ENCODE measurements at regions not wholly inside any gene's neighbourhood (a gene's known extent, or its start where the extent isn't known, plus 50 kb on each side); places are given as distances from the start of the nearest gene placed in this dataset.
"Not testable (repeated sequence)": the region's sequence is repeated elsewhere in the genome, so short reads cannot be mapped to it uniquely, and the experiment has no call there.

- no peak for FAIRE-seq
These were observed 1619.4 kb upstream of the SEL1L start for GRCh38 chr14:83153081-83153480.

GRCh38 chr14:83162361-83162929, 1628.8 kb upstream of the SEL1L start:
- DNase-seq (ENCODE audit: insufficient read length, low spot score) (no peak), FAIRE-seq (no peak)
- no peak for TF ChIP-seq SPI1 (IDR thresholded peaks at IDR 0.05; ENCODE audit: low read depth, low read length)
- no peak for TF ChIP-seq TAF1 (IDR thresholded peaks at IDR 0.05; ENCODE audit: low read depth, low read length)
- TF ChIP-seq PAX5 (IDR thresholded peaks at IDR 0.05; ENCODE audit: insufficient read depth, low read length, severe bottlenecking) = no peak
- TF ChIP-seq POU2F2 (IDR thresholded peaks at IDR 0.05; ENCODE audit: low read depth, low read length) = no peak
- no peak for TF ChIP-seq POLR2A (IDR thresholded peaks at IDR 0.05; ENCODE audit: low read depth, low read length)
- no peak for TF ChIP-seq POLR2AphosphoS5 (IDR thresholded peaks at IDR 0.05; ENCODE audit: low read depth, low read length)

More at GRCh38 chr14:83153081-83153480, 1619.4 kb upstream of the SEL1L start:
- TF ChIP-seq POLR2A (IDR thresholded peaks at IDR 0.05; ENCODE audit: low read depth, low read length) = no peak
- TF ChIP-seq TAF1 (IDR thresholded peaks at IDR 0.05; ENCODE audit: low read depth, low read length) = no peak
- no peak for TF ChIP-seq PAX5 (IDR thresholded peaks at IDR 0.05; ENCODE audit: insufficient read depth, low read length, severe bottlenecking)
- no peak for TF ChIP-seq SPI1 (IDR thresholded peaks at IDR 0.05; ENCODE audit: low read depth, low read length)
- no peak for TF ChIP-seq POLR2AphosphoS5 (IDR thresholded peaks at IDR 0.05; ENCODE audit: low read depth, low read length)
- TF ChIP-seq POU2F2 (IDR thresholded peaks at IDR 0.05; ENCODE audit: low read depth, low read length) = no peak
- DNase-seq (ENCODE audit: insufficient read length, low spot score) = no peak

- FAIRE-seq (no peak), DNase-seq (ENCODE audit: insufficient read length, low spot score) (no peak)
- no peak for TF ChIP-seq POLR2A (IDR thresholded peaks at IDR 0.05; ENCODE audit: low read depth, low read length)
- no peak for TF ChIP-seq POU2F2 (IDR thresholded peaks at IDR 0.05; ENCODE audit: low read depth, low read length)
- no peak for TF ChIP-seq POLR2AphosphoS5 (IDR thresholded peaks at IDR 0.05; ENCODE audit: low read depth, low read length)
These were observed 1629.4 kb upstream of the SEL1L start for GRCh38 chr14:83163016-83163415.

- no peak for TF ChIP-seq SPI1 (IDR thresholded peaks at IDR 0.05; ENCODE audit: low read depth, low read length)
- TF ChIP-seq TAF1 (IDR thresholded peaks at IDR 0.05; ENCODE audit: low read depth, low read length) = no peak
- TF ChIP-seq PAX5 (IDR thresholded peaks at IDR 0.05; ENCODE audit: insufficient read depth, low read length, severe bottlenecking) = no peak
- no peak for TF ChIP-seq POLR2A (IDR thresholded peaks at IDR 0.05; ENCODE audit: low read depth, low read length)
- no peak for TF ChIP-seq POU2F2 (IDR thresholded peaks at IDR 0.05; ENCODE audit: low read depth, low read length)
- TF ChIP-seq POLR2AphosphoS5 (IDR thresholded peaks at IDR 0.05; ENCODE audit: low read depth, low read length) = no peak
- DNase-seq (ENCODE audit: insufficient read length, low spot score) (no peak), FAIRE-seq (no peak)
These were observed 1630.4 kb upstream of the SEL1L start for GRCh38 chr14:83164016-83164415.

GRCh38 chr14:83164591-83164990, 1630.9 kb upstream of the SEL1L start:
- no peak for FAIRE-seq
- no peak for DNase-seq (ENCODE audit: insufficient read length, low spot score)
- no peak for TF ChIP-seq POLR2AphosphoS5 (IDR thresholded peaks at IDR 0.05; ENCODE audit: low read depth, low read length)
- TF ChIP-seq TAF1 (IDR thresholded peaks at IDR 0.05; ENCODE audit: low read depth, low read length) = no peak
- no peak for TF ChIP-seq PAX5 (IDR thresholded peaks at IDR 0.05; ENCODE audit: insufficient read depth, low read length, severe bottlenecking)
- no peak for TF ChIP-seq POU2F2 (IDR thresholded peaks at IDR 0.05; ENCODE audit: low read depth, low read length)
- TF ChIP-seq SPI1 (IDR thresholded peaks at IDR 0.05; ENCODE audit: low read depth, low read length) = no peak
- TF ChIP-seq POLR2A (IDR thresholded peaks at IDR 0.05; ENCODE audit: low read depth, low read length) = no peak

- FAIRE-seq (no peak), DNase-seq (ENCODE audit: insufficient read length, low spot score) (no peak)
- TF ChIP-seq POLR2AphosphoS5 (IDR thresholded peaks at IDR 0.05; ENCODE audit: low read depth, low read length) = no peak
These were observed 1636.5 kb upstream of the SEL1L start for GRCh38 chr14:83170165-83170564.

GRCh38 chr14:83171761-83172160, 1638.1 kb upstream of the SEL1L start:
- no peak for TF ChIP-seq POLR2AphosphoS5 (IDR thresholded peaks at IDR 0.05; ENCODE audit: low read depth, low read length)
- no peak for TF ChIP-seq PAX5 (IDR thresholded peaks at IDR 0.05; ENCODE audit: insufficient read depth, low read length, severe bottlenecking)
- no peak for TF ChIP-seq POU2F2 (IDR thresholded peaks at IDR 0.05; ENCODE audit: low read depth, low read length)
- TF ChIP-seq SPI1 (IDR thresholded peaks at IDR 0.05; ENCODE audit: low read depth, low read length) = no peak
- no peak for TF ChIP-seq POLR2A (IDR thresholded peaks at IDR 0.05; ENCODE audit: low read depth, low read length)
- no peak for TF ChIP-seq TAF1 (IDR thresholded peaks at IDR 0.05; ENCODE audit: low read depth, low read length)
- FAIRE-seq (no peak), DNase-seq (ENCODE audit: insufficient read length, low spot score) (no peak)

GRCh38 chr14:83172363-83172762, 1638.7 kb upstream of the SEL1L start:
- TF ChIP-seq TAF1 (IDR thresholded peaks at IDR 0.05; ENCODE audit: low read depth, low read length) (no peak), POU2F2 (IDR thresholded peaks at IDR 0.05; ENCODE audit: low read depth, low read length) (no peak), PAX5 (IDR thresholded peaks at IDR 0.05; ENCODE audit: insufficient read depth, low read length, severe bottlenecking) (no peak), SPI1 (IDR thresholded peaks at IDR 0.05; ENCODE audit: low read depth, low read length) (no peak), POLR2A (IDR thresholded peaks at IDR 0.05; ENCODE audit: low read depth, low read length) (no peak), POLR2AphosphoS5 (IDR thresholded peaks at IDR 0.05; ENCODE audit: low read depth, low read length) (no peak)
- DNase-seq (ENCODE audit: insufficient read length, low spot score) (no peak), FAIRE-seq (no peak)

GRCh38 chr14:83173687-83174086, 1640.0 kb upstream of the SEL1L start:
- no peak for TF ChIP-seq PAX5 (IDR thresholded peaks at IDR 0.05; ENCODE audit: insufficient read depth, low read length, severe bottlenecking)
- TF ChIP-seq POLR2AphosphoS5 (IDR thresholded peaks at IDR 0.05; ENCODE audit: low read depth, low read length) = no peak
- TF ChIP-seq SPI1 (IDR thresholded peaks at IDR 0.05; ENCODE audit: low read depth, low read length) = no peak
- no peak for DNase-seq (ENCODE audit: insufficient read length, low spot score)
- no peak for FAIRE-seq

GRCh38 chr14:83184531-83184930, 1650.9 kb upstream of the SEL1L start:
- no peak for FAIRE-seq
- no peak for DNase-seq (ENCODE audit: insufficient read length, low spot score)
- TF ChIP-seq POLR2A (IDR thresholded peaks at IDR 0.05; ENCODE audit: low read depth, low read length) (no peak), TAF1 (IDR thresholded peaks at IDR 0.05; ENCODE audit: low read depth, low read length) (no peak), SPI1 (IDR thresholded peaks at IDR 0.05; ENCODE audit: low read depth, low read length) (no peak), PAX5 (IDR thresholded peaks at IDR 0.05; ENCODE audit: insufficient read depth, low read length, severe bottlenecking) (no peak), POU2F2 (IDR thresholded peaks at IDR 0.05; ENCODE audit: low read depth, low read length) (no peak), POLR2AphosphoS5 (IDR thresholded peaks at IDR 0.05; ENCODE audit: low read depth, low read length) (no peak)

- not testable (repeated sequence) for DNase-seq (ENCODE audit: insufficient read length, low spot score); FAIRE-seq
These were observed 1654.7 kb upstream of the SEL1L start for GRCh38 chr14:83188311-83188710.

All from GM12891 (cell line).